ENCODE measurements at regions not wholly inside any gene's neighbourhood (a gene's known extent, or its start where the extent isn't known, plus 50 kb on each side); places are given as distances from the start of the nearest gene placed in this dataset.

GRCh38 chr2:59223742-59224141, 982.6 kb upstream of the FANCL start:
- Mint-ChIP-seq H3K27ac (no peak overlapping the region), H3K27me3 (peaks cover 15% of the 10 kb centered on the region), H3K9me3 (ENCODE audit: insufficient read depth) (no peaks in the 10 kb centered on the region), H3K4me3 (no peak overlapping the region), H3K4me1 (no peaks in the 10 kb centered on the region)
- Histone ChIP-seq H3K27ac (ENCODE audit: low read length in 2 of 2) (no peak overlapping the region), H3K4me2 (replicated peaks; ENCODE audit: low read depth, low read length, poor library complexity, severe bottlenecking) (no peak overlapping the region), H4K20me1 (ENCODE audit: control insufficient read depth, insufficient read depth, low read length, poor library complexity, severe bottlenecking) (no peaks in the 10 kb centered on the region), H3K9me3 (ENCODE audit: control extremely low read depth in 1 of 3, control insufficient read depth in 2 of 3, insufficient read depth in 1 of 3, low read length in 2 of 3) (no peaks in the 10 kb centered on the region), H3K9ac (ENCODE audit: low read length) (no peak overlapping the region), H3K79me2 (ENCODE audit: control insufficient read depth, insufficient read depth, low read length) (no peaks in the 10 kb centered on the region), H3K27me3 (replicated peaks in 1 of 4; ENCODE audit: control extremely low read depth in 1 of 4, control insufficient read depth in 3 of 4, insufficient read depth in 4 of 4, low read length in 3 of 4) (no peaks in the 10 kb centered on the region), H3K4me1 (ENCODE audit: control insufficient read depth in 2 of 2, insufficient read depth in 2 of 2, low read length in 2 of 2) (no peaks in the 10 kb centered on the region), H3K4me3 (ENCODE audit: control extremely low read depth in 1 of 5, extremely low read depth in 1 of 5, insufficient read depth in 1 of 5, low read depth in 2 of 5, low read length in 4 of 5) (no peak overlapping the region), H2AFZ (ENCODE audit: insufficient read depth, low read depth, low read length, poor library complexity, severe bottlenecking) (no peak overlapping the region), H3K36me3 (replicated peaks in 1 of 2; ENCODE audit: control extremely low read depth in 1 of 2, control insufficient read depth in 1 of 2, extremely low read depth in 1 of 2, insufficient read depth in 2 of 2, low read length in 1 of 2) (no peaks in the 10 kb centered on the region)
- intact Hi-C loops (cut with micrococcal nuclease), result no loop called here
- ATAC-seq (ENCODE audit: low read depth) (no peak), DNase-seq (no peak)
- CTCF ChIA-PET, result no interaction called here
- no peak for TF ChIP-seq EZH2 (IDR thresholded peaks at IDR 0.05; ENCODE audit: borderline replicate concordance, insufficient read depth, low read depth, low read length, poor library complexity, severe bottlenecking)
- no peak for TF ChIP-seq CTCF (IDR thresholded peaks at IDR 0.05)
- POLR2A ChIA-PET, result no interaction called here

DNA sequence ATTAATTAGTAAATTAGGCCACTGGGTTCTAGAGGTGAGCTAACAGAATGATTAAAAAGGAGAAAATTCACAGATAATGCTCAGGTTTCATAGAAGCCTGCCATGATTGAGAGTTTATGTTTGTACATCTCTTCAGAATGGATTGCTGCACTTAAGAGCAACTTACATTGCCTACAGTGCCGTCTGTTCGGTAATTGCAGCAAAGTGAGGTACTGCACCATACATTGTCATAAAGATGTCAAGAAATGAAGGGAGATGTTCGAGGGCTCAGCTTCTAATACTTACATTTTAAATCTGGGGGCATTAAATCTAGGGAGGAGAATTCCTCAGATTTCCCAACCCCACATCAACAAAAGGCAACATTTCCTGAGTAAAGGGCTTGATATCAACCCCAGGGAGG, 976.2 kb upstream of the FANCL start:
- H3K27me3 ChIP-seq (replicated peaks in 1 of 4; ENCODE audit: control extremely low read depth in 1 of 4, control insufficient read depth in 3 of 4, insufficient read depth in 4 of 4, low read length in 3 of 4), result no peaks in the 10 kb centered on the region
- no peak for ATAC-seq (ENCODE audit: low read depth)
- no peaks in the 10 kb centered on the region for H4K20me1 ChIP-seq (ENCODE audit: control insufficient read depth, insufficient read depth, low read length, poor library complexity, severe bottlenecking)
- no peak overlapping the region for H3K27ac ChIP-seq (ENCODE audit: low read length in 2 of 2)
- TF ChIP-seq EZH2 (IDR thresholded peaks at IDR 0.05; ENCODE audit: borderline replicate concordance, insufficient read depth, low read depth, low read length, poor library complexity, severe bottlenecking), result no peak
- ChIA-PET POLR2A (no interaction called here), CTCF (no interaction called here)
- H3K9me3 ChIP-seq (ENCODE audit: control extremely low read depth in 1 of 3, control insufficient read depth in 2 of 3, insufficient read depth in 1 of 3, low read length in 2 of 3), result no peaks in the 10 kb centered on the region
- DNase-seq, result no peak
- no peak overlapping the region for H2AFZ ChIP-seq (ENCODE audit: insufficient read depth, low read depth, low read length, poor library complexity, severe bottlenecking)
- 44% methylated on average over 2 of the region's 3 CpGs for WGBS (ENCODE audit: insufficient coverage)
- Mint-ChIP-seq H3K27me3 (peaks cover 12% of the 10 kb centered on the region), H3K4me3 (no peak overlapping the region), H3K4me1 (no peaks in the 10 kb centered on the region), H3K9me3 (ENCODE audit: insufficient read depth) (no peaks in the 10 kb centered on the region), H3K27ac (no peak overlapping the region)
- no peak overlapping the region for H3K4me2 ChIP-seq (replicated peaks; ENCODE audit: low read depth, low read length, poor library complexity, severe bottlenecking)
- H3K4me3 ChIP-seq (ENCODE audit: control extremely low read depth in 1 of 5, extremely low read depth in 1 of 5, insufficient read depth in 1 of 5, low read depth in 2 of 5, low read length in 4 of 5), result no peak overlapping the region
- no peaks in the 10 kb centered on the region for H3K4me1 ChIP-seq (ENCODE audit: control insufficient read depth in 2 of 2, insufficient read depth in 2 of 2, low read length in 2 of 2)
- no peaks in the 10 kb centered on the region for H3K36me3 ChIP-seq (replicated peaks in 1 of 2; ENCODE audit: control extremely low read depth in 1 of 2, control insufficient read depth in 1 of 2, extremely low read depth in 1 of 2, insufficient read depth in 2 of 2, low read length in 1 of 2)
- no peak overlapping the region for H3K9ac ChIP-seq (ENCODE audit: low read length)
- H3K79me2 ChIP-seq (ENCODE audit: control insufficient read depth, insufficient read depth, low read length), result no peaks in the 10 kb centered on the region
- intact Hi-C loops (cut with micrococcal nuclease), result no loop called here
